Parathyroid adenoma (tissue), 2 donors: ENCODE measurements at regions not wholly inside any gene's neighbourhood (a gene's known extent, or its start where the extent isn't known, plus 50 kb on each side); places are given as distances from the start of the nearest gene placed in this dataset.

Experiments
- H2AFZ ChIP-seq: fragments of 300-600 bp; sonication (generic); one replicate; pipeline ENCODE4 v1.7.0; 2017; ENCODE audit warnings: antibody characterized with exemption, mild to moderate bottlenecking
- H3K27ac ChIP-seq: fragments of 300-600 bp; sonication (generic); one replicate; pipeline ENCODE4 v1.7.0; 2017
- H3K27me3 ChIP-seq: fragments of 300-600 bp; sonication (generic); one replicate; pipeline ENCODE4 v1.7.0; 2017; ENCODE audit warnings: low read length; ENCODE audit not compliant: control insufficient read depth, insufficient read depth
- H3K36me3 ChIP-seq: fragments of 300-600 bp; sonication (generic); one replicate; pipeline ENCODE4 v1.7.0; 2017; ENCODE audit warnings: low read length; ENCODE audit not compliant: control insufficient read depth, insufficient read depth
- H3K4me1 ChIP-seq: fragments of 300-600 bp; sonication (generic); one replicate; pipeline ENCODE4 v1.7.0; 2017; ENCODE audit warnings: control low read depth
- H3K4me2 ChIP-seq: fragments of 300-600 bp; sonication (generic); one replicate; pipeline ENCODE4 v1.7.0; 2017; ENCODE audit warnings: low read length
- H3K4me3 ChIP-seq: fragments of 300-600 bp; sonication (generic); one replicate; pipeline ENCODE4 v1.7.0; 2017; ENCODE audit warnings: low read depth, low read length
- H3K79me2 ChIP-seq: fragments of 300-600 bp; sonication (generic); one replicate; pipeline ENCODE4 v1.7.0; 2017; ENCODE audit warnings: control low read depth
- H3K9ac ChIP-seq: fragments of 300-600 bp; sonication (generic); one replicate; pipeline ENCODE4 v1.7.0; 2017; ENCODE audit warnings: mild to moderate bottlenecking
- H3K9me3 ChIP-seq: fragments of 300-600 bp; sonication (generic); one replicate; pipeline ENCODE4 v1.7.0; 2017; ENCODE audit warnings: low read length; ENCODE audit not compliant: control insufficient read depth
- TF ChIP-seq, protein P1 (sequence below): fragments of 300-600 bp; sonication (generic); IDR thresholded peaks from one replicate; pipeline ENCODE4 v1.7.0; 2017; ENCODE audit warnings: antibody characterized with exemption, mild to moderate bottlenecking
- donor health status: primary hyperparathyroidism.

DNA sequence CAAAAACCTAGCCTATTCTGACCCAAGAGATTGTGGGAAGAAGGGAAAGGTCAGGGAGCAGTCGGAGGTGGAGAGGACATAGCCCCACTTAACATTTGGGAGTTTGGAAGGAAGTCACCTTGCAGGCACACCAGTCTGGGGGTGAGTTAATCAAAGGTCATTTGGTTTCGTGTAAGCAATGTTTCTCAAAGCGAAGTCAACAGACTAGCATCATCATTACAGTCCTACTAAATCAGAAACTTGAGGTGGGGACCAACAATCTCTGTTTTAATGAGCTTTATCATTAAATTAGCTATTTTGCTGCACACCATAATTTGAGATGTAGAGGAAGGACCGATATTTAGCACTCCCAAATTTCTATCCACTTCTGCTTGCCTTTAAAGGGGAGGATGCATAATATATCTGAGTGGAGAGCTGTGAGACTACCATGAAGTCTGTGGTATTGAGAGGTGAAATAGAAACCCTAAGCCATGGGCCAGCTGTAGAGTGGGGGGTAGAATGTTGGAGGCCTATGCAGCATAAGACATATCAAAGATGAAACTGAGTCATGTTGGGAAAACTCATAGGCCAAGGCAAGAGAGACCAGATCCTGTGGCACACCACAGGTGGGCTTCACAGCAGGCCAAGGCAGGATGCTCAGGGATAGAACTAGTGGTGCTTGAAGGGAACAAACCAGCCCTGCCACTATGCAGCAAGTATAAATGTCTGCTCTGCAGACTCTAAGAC, 141.7 kb upstream of the ANKFN1 start:
- H3K79me2 ChIP-seq = no peaks in the 10 kb centered on the region
- no peak overlapping the region for H3K27ac ChIP-seq
- H3K36me3 ChIP-seq = no peaks in the 10 kb centered on the region
- TF ChIP-seq, protein P1, sequence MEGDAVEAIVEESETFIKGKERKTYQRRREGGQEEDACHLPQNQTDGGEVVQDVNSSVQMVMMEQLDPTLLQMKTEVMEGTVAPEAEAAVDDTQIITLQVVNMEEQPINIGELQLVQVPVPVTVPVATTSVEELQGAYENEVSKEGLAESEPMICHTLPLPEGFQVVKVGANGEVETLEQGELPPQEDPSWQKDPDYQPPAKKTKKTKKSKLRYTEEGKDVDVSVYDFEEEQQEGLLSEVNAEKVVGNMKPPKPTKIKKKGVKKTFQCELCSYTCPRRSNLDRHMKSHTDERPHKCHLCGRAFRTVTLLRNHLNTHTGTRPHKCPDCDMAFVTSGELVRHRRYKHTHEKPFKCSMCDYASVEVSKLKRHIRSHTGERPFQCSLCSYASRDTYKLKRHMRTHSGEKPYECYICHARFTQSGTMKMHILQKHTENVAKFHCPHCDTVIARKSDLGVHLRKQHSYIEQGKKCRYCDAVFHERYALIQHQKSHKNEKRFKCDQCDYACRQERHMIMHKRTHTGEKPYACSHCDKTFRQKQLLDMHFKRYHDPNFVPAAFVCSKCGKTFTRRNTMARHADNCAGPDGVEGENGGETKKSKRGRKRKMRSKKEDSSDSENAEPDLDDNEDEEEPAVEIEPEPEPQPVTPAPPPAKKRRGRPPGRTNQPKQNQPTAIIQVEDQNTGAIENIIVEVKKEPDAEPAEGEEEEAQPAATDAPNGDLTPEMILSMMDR = no peak
- no peaks in the 10 kb centered on the region for H3K9me3 ChIP-seq
- H2AFZ ChIP-seq = no peak overlapping the region
- H3K4me1 ChIP-seq = no peaks in the 10 kb centered on the region
- H3K27me3 ChIP-seq = no peaks in the 10 kb centered on the region
- H3K9ac ChIP-seq = no peak overlapping the region
- no peak overlapping the region for H3K4me3 ChIP-seq
- H3K4me2 ChIP-seq = no peak overlapping the region

DNA sequence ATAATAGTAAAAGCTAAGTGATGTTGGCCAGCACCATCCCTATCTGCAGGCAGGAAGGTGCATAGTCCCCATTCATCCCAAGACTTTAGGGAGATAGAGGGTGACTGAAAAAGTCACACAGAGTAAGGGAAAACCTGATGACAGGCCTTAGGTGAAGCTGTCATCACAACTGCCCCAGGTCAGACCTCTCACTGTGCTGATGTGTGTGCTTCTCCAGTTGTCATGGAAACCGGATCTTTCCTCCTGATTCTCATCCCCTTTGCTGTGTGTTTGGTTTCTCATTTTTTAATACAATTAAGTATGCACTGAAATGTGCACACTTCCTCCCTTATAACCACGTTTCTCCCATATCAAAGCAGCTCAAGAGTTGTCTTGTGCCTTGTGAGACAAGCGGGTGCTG, 135.1 kb upstream of the ANKFN1 start:
- Histone ChIP-seq H3K4me1 (no peaks in the 10 kb centered on the region), H3K9me3 (no peaks in the 10 kb centered on the region), H3K36me3 (no peaks in the 10 kb centered on the region), H3K27me3 (no peaks in the 10 kb centered on the region), H3K9ac (no peak overlapping the region), H2AFZ (no peak overlapping the region), H3K4me3 (no peak overlapping the region), H3K4me2 (no peak overlapping the region), H3K27ac (no peak overlapping the region), H3K79me2 (no peaks in the 10 kb centered on the region)
- TF ChIP-seq, protein P1 = no peak

DNA sequence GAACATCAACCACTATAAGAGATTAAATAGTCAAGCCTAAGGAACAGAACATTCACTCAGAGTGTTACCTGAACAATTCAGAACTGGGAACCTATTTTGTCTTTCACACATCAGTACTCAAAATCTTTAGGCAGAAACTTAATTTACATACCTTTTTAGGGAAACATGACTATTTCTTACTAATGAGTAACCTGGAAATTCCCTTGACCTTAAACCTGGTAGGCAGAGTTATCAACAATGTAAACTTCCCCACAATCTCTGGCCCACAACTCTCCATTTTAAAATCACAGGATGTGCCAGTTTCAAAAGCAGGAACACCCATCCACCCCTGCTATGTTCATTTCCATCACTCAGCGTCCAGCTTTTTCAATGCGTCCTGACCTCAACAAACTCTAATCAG, 132.9 kb upstream of the ANKFN1 start:
- H3K36me3 ChIP-seq = no peaks in the 10 kb centered on the region
- no peak overlapping the region for H3K27ac ChIP-seq
- no peaks in the 10 kb centered on the region for H3K27me3 ChIP-seq
- no peak overlapping the region for H2AFZ ChIP-seq
- no peaks in the 10 kb centered on the region for H3K4me1 ChIP-seq
- no peak overlapping the region for H3K4me2 ChIP-seq
- H3K4me3 ChIP-seq = no peak overlapping the region
- H3K9ac ChIP-seq = no peak overlapping the region
- no peaks in the 10 kb centered on the region for H3K79me2 ChIP-seq
- no peaks in the 10 kb centered on the region for H3K9me3 ChIP-seq
- TF ChIP-seq, protein P1 = no peak

DNA sequence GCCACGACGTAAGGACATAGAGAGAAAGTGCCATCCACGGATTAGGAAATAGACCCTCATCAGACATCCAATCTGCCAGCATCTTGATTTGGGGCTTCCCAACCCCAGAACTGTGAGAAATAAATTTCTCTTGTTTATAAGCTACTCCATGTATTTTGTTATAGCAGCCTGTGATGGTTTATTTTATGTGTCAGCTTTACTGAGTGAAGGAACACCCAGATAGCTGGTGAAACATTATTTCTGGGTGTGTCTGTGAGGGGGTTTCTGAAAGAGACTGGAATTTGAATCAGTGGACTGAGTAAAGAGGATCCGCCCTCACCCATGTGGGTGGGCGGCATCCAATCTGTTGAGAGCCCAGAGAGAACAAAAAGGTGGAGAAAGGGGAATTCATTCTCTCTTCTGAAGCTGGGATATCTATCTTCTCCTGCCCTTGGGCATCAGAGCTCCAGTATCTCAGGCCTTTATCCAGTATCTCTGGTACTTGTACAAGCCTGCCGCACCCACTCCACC, 131.5 kb upstream of the ANKFN1 start:
- Histone ChIP-seq H3K4me2 (no peak overlapping the region), H3K9me3 (no peaks in the 10 kb centered on the region), H3K4me3 (no peak overlapping the region), H3K27ac (no peak overlapping the region), H3K79me2 (no peaks in the 10 kb centered on the region), H3K4me1 (no peaks in the 10 kb centered on the region), H3K36me3 (no peaks in the 10 kb centered on the region), H3K9ac (no peak overlapping the region), H2AFZ (no peak overlapping the region), H3K27me3 (no peaks in the 10 kb centered on the region)
- TF ChIP-seq, protein P1 = no peak

DNA sequence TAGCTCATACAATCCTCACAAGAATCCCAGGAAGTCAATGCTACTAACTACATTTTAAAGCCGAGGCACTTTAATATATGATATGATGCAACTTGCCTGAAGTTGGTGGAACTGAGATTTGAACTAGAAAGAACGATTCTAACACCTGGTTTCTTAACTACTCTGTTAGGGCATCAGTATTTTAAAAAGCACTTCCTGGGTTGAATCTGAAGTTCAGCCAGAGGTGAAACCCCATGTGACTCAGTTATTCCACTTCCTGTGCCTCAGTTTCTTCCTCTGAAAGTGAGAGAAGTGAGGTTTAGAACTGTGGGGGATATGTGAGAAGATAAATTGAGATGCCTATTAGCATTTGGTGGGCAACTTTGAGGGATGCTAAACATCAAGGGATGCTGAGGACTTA, 129.4 kb upstream of the ANKFN1 start:
- H3K79me2 ChIP-seq = no peaks in the 10 kb centered on the region
- TF ChIP-seq, protein P1 = no peak
- H3K36me3 ChIP-seq = no peaks in the 10 kb centered on the region
- no peak overlapping the region for H3K4me3 ChIP-seq
- no peak overlapping the region for H3K27ac ChIP-seq
- no peak overlapping the region for H3K9ac ChIP-seq
- H2AFZ ChIP-seq = no peak overlapping the region
- H3K4me2 ChIP-seq = no peak overlapping the region
- no peaks in the 10 kb centered on the region for H3K27me3 ChIP-seq
- no peaks in the 10 kb centered on the region for H3K4me1 ChIP-seq
- no peaks in the 10 kb centered on the region for H3K9me3 ChIP-seq
